ENCODE measurements at regions not wholly inside any gene's neighbourhood (a gene's known extent, or its start where the extent isn't known, plus 50 kb on each side); places are given as distances from the start of the nearest gene placed in this dataset.

DNA sequence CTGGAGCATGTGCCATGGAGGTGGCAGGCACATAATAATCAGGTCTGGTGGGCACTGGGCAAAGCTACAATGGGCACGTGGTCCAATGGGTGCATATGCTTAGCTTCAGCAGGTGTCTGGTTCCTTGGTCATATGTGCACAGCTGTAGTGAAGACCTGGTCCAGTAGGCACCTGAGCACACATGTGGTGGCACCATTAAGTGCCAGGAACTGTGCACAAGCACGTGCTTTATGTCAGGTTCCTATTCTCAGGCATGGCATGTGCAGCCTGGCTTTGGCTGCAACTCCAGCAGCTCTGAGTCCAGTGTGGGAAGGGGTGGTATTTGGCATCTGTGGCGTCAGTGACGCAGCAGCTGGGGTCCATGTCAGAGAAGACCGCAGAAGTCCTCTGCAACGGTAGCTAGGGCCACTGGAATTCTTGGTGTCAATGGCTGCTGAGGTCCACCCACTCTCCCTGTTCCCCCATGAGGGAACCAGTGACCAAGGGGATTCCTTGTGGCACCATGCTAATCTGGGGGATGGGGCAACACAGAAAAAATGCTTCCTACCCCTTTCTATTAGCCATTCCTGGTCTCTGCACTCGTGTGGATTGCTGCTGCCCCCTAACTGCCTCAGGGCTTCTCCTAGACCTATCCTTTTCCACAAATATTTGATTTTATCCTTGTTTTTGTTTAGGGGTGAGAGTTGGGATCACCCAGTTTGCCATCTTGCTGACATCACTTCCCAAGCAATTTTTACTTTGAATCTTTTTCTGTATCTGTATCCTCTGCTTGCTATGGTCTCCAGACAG lies 262.9 kb upstream of the MAP2 start:
- Mint-ChIP-seq H3K4me3 (no peak overlapping the region), H3K27ac (no peak overlapping the region), H3K36me3 (ENCODE audit: low read depth) (no peaks in the 10 kb centered on the region; the same call in 2 of the 3 replicates), H3K27me3 (ENCODE audit: insufficient read depth, low read depth, poor library complexity) (peaks cover 8% of the 10 kb centered on the region), H3K9me3 (no peaks in the 10 kb centered on the region), H3K4me1 (peaks cover 34% of the 10 kb centered on the region)
- no peak overlapping the region for H3K4me2 ChIP-seq
- H3K4me3 ChIP-seq = no peak overlapping the region
- H3K27me3 ChIP-seq (ENCODE audit: insufficient read depth) = no peaks in the 10 kb centered on the region
- DNase-seq (ENCODE audit: low spot score) (peak; percentile 30), ATAC-seq (peak; percentile 47; the same call in 2 of the 3 replicates)
- H3K36me3 ChIP-seq (ENCODE audit: insufficient read depth) = no peaks in the 10 kb centered on the region
- no peak overlapping the region for H3K27ac ChIP-seq (ENCODE audit: low read depth)
- no peaks in the 10 kb centered on the region for H3K9me2 ChIP-seq (ENCODE audit: insufficient read depth)
- H3K4me1 ChIP-seq (ENCODE audit: insufficient read depth) = peaks cover 39% of the 10 kb centered on the region
- H3K79me2 ChIP-seq (replicated peaks; ENCODE audit: insufficient read depth) = 0 out of 2 replicates have a peak, but pooled peaks cover 2% of the 10 kb centered on the region
- TF ChIP-seq, protein P1, sequence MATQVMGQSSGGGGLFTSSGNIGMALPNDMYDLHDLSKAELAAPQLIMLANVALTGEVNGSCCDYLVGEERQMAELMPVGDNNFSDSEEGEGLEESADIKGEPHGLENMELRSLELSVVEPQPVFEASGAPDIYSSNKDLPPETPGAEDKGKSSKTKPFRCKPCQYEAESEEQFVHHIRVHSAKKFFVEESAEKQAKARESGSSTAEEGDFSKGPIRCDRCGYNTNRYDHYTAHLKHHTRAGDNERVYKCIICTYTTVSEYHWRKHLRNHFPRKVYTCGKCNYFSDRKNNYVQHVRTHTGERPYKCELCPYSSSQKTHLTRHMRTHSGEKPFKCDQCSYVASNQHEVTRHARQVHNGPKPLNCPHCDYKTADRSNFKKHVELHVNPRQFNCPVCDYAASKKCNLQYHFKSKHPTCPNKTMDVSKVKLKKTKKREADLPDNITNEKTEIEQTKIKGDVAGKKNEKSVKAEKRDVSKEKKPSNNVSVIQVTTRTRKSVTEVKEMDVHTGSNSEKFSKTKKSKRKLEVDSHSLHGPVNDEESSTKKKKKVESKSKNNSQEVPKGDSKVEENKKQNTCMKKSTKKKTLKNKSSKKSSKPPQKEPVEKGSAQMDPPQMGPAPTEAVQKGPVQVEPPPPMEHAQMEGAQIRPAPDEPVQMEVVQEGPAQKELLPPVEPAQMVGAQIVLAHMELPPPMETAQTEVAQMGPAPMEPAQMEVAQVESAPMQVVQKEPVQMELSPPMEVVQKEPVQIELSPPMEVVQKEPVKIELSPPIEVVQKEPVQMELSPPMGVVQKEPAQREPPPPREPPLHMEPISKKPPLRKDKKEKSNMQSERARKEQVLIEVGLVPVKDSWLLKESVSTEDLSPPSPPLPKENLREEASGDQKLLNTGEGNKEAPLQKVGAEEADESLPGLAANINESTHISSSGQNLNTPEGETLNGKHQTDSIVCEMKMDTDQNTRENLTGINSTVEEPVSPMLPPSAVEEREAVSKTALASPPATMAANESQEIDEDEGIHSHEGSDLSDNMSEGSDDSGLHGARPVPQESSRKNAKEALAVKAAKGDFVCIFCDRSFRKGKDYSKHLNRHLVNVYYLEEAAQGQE (IDR thresholded peaks at IDR 0.05; ENCODE audit: unreplicated experiment) = no peak
- TF ChIP-seq, protein P2, sequence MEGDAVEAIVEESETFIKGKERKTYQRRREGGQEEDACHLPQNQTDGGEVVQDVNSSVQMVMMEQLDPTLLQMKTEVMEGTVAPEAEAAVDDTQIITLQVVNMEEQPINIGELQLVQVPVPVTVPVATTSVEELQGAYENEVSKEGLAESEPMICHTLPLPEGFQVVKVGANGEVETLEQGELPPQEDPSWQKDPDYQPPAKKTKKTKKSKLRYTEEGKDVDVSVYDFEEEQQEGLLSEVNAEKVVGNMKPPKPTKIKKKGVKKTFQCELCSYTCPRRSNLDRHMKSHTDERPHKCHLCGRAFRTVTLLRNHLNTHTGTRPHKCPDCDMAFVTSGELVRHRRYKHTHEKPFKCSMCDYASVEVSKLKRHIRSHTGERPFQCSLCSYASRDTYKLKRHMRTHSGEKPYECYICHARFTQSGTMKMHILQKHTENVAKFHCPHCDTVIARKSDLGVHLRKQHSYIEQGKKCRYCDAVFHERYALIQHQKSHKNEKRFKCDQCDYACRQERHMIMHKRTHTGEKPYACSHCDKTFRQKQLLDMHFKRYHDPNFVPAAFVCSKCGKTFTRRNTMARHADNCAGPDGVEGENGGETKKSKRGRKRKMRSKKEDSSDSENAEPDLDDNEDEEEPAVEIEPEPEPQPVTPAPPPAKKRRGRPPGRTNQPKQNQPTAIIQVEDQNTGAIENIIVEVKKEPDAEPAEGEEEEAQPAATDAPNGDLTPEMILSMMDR (conservative IDR thresholded peaks at IDR 0.05; ENCODE audit: low read depth in 2 of 2) = peak; percentile 21 to 72; a peak in 2 of 4 replicates
- H2AFZ ChIP-seq = no peak overlapping the region
- no peaks in the 10 kb centered on the region for H4K20me1 ChIP-seq (replicated peaks; ENCODE audit: insufficient read depth)
- no peaks in the 10 kb centered on the region for H3F3A ChIP-seq (replicated peaks; ENCODE audit: low read depth)

DNA sequence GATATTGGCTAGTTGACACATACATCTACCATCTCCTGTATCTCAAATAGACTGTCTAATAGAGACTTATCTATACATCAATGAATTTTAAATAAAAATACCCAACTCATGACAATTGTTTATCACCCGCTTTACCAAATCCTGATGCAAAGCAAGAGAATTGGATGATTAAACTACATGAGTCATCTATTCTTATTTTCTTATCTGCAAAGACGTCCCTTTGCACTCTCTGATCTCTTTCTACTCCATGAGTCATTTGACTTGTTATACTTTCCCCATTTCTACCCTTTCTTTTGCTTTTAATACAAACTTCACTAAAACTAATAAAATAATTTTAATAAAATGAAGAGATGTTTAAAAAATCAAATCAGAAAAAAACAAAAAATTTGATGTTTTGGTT lies 261.7 kb upstream of the MAP2 start:
- Histone ChIP-seq H3K79me2 (replicated peaks; ENCODE audit: insufficient read depth) (0 out of 2 replicates have a peak, but pooled peaks cover 2% of the 10 kb centered on the region), H3K4me2 (no peak overlapping the region), H3K4me1 (ENCODE audit: insufficient read depth) (peaks cover 31% of the 10 kb centered on the region), H3K27me3 (ENCODE audit: insufficient read depth) (no peaks in the 10 kb centered on the region), H3K9me2 (ENCODE audit: insufficient read depth) (no peaks in the 10 kb centered on the region), H3K4me3 (no peak overlapping the region), H2AFZ (no peak overlapping the region), H3K27ac (ENCODE audit: low read depth) (no peak overlapping the region), H4K20me1 (replicated peaks; ENCODE audit: insufficient read depth) (no peaks in the 10 kb centered on the region), H3F3A (replicated peaks; ENCODE audit: low read depth) (no peaks in the 10 kb centered on the region), H3K36me3 (ENCODE audit: insufficient read depth) (no peaks in the 10 kb centered on the region)
- peaks cover 8% of the 10 kb centered on the region for H3K27me3 Mint-ChIP-seq (ENCODE audit: insufficient read depth, low read depth, poor library complexity)
- H3K27ac Mint-ChIP-seq = no peak overlapping the region
- DNase-seq (ENCODE audit: low spot score) (no peak), ATAC-seq (no peak)
- TF ChIP-seq, protein P1 (IDR thresholded peaks at IDR 0.05; ENCODE audit: unreplicated experiment) = no peak
- no peak for TF ChIP-seq POLR2AphosphoS5 (IDR thresholded peaks at IDR 0.05; ENCODE audit: low read depth)
- H3K36me3 Mint-ChIP-seq (ENCODE audit: low read depth) = no peaks in the 10 kb centered on the region; the same call in 2 of the 3 replicates
- no peak overlapping the region for H3K4me3 Mint-ChIP-seq
- no peaks in the 10 kb centered on the region for H3K9me3 Mint-ChIP-seq
- peaks cover 23% of the 10 kb centered on the region for H3K4me1 Mint-ChIP-seq
